GM12878 (cell line): ENCODE measurements at regions not wholly inside any gene's neighbourhood (a gene's known extent, or its start where the extent isn't known, plus 50 kb on each side); places are given as distances from the start of the nearest gene placed in this dataset.

Experiments used
- ATAC-seq: fragments of 200-7000 bp; cut with Tn5 transposase; 3 replicates; pipeline ENCODE4 v1.9.1; 2020; ENCODE audit warnings: mild to moderate bottlenecking, moderate library complexity
- BruUV-seq: library from RNA; stranded (reverse); fragments of 400-500 nt; replicated peaks from 2 replicates; lab custom pipeline; 2021; lab: Mats Ljungman, UMichigan
- CTCF ChIA-PET: fragments of 300-600 bp; sonication (Branson Sonifier 250); formaldehyde crosslinking; extraction: SDS; loops from one replicate; lab custom pipeline; 2021; ENCODE audit warnings: inconsistent platforms; lab: Yijun Ruan, JAX
- POLR2A ChIA-PET: fragments of 350-600 bp; formaldehyde crosslinking; extraction: SDS; loops from one replicate; lab custom pipeline; 2021; ENCODE audit warnings: inconsistent platforms; lab: Charles Lee
- RAD21 ChIA-PET: fragments of 300-600 bp; sonication (Branson Sonifier 250); formaldehyde crosslinking; loops from one replicate; lab custom pipeline; 2023; ENCODE audit warnings: antibody characterized with exemption; ENCODE audit not compliant: unreplicated experiment; lab: Charles Lee
- SMC1A ChIA-PET: fragments of 300-600 bp; sonication (Branson Sonifier 250); formaldehyde crosslinking; loops from one replicate; lab custom pipeline; 2023; ENCODE audit not compliant: unreplicated experiment, uncharacterized antibody; lab: Charles Lee
- DNase-seq: peaks from one replicate; pipeline ENCODE4 v3.0.0-alpha.2; 2011; ENCODE audit warnings: low read depth, low spot score
- FAIRE-seq: peaks from 3 replicates; lab custom pipeline; 2011; peaks lifted over from hg19 to GRCh38; lab: Jason Lieb, UNC
- H2AFZ ChIP-seq: 2 replicates; pipeline ENCODE4 v1.6.0; 2011; ENCODE audit warnings: low read depth, low read length, control low read depth; ENCODE audit not compliant: control insufficient read depth
- H3K27ac ChIP-seq: 2 replicates; pipeline ENCODE4 v1.5.1; 2011; ENCODE audit warnings: control low read depth; ENCODE audit not compliant: control insufficient read depth, insufficient read depth
- H3K27me3 ChIP-seq, 2 experiments: replicated peaks in 1 of 2; 2 replicates each; pipeline versions ENCODE4 v1.6.0 to v1.6.1; 2011; ENCODE audit warnings: low read length in 1 of 2; ENCODE audit not compliant: control insufficient read depth in 2 of 2, insufficient read depth in 2 of 2
- H3K36me3 ChIP-seq, 2 experiments: 2 replicates each; pipeline ENCODE4 v1.5.1; 2011; ENCODE audit warnings: low read length in 1 of 2; ENCODE audit not compliant: control insufficient read depth in 2 of 2, insufficient read depth in 2 of 2
- H3K4me1 ChIP-seq: 2 replicates; pipeline ENCODE4 v1.6.1; 2011; ENCODE audit warnings: mild to moderate bottlenecking, low read length, moderate library complexity, mixed read lengths; ENCODE audit not compliant: control insufficient read depth, insufficient read depth
- H3K4me2 ChIP-seq: 2 replicates; pipeline ENCODE4 v1.6.0; 2011; ENCODE audit warnings: control low read depth; ENCODE audit not compliant: control insufficient read depth, insufficient read depth
- H3K4me3 ChIP-seq: fragments of 200-600 bp; sonication (generic); 2 replicates; pipeline ENCODE4 v1.5.1; 2016
- H3K79me2 ChIP-seq: 2 replicates; pipeline ENCODE4 v1.6.0; 2011; ENCODE audit warnings: low read length; ENCODE audit not compliant: control insufficient read depth, insufficient read depth
- H3K9ac ChIP-seq: 2 replicates; pipeline ENCODE4 v1.8.0; 2011; ENCODE audit warnings: low read length, control low read depth, mixed read lengths; ENCODE audit not compliant: control insufficient read depth, insufficient read depth
- H3K9me3 ChIP-seq: replicated peaks from 3 replicates; pipeline ENCODE4 v1.5.1; 2011; ENCODE audit warnings: mild to moderate bottlenecking, low read length; ENCODE audit not compliant: control insufficient read depth, insufficient read depth
- H4K20me1 ChIP-seq: 2 replicates; pipeline ENCODE4 v1.6.0; 2011; ENCODE audit not compliant: control insufficient read depth, insufficient read depth
- CBX3 ChIP-seq: fragments of 200-600 bp; sonication (generic); IDR thresholded peaks from 2 replicates; pipeline ENCODE4 v1.6.1; 2016; ENCODE audit warnings: low read depth, borderline replicate concordance
- EGR1 ChIP-seq, 2 experiments: IDR thresholded peaks; 1 replicate in 1 of 2; 2 replicates in 1 of 2; pipeline ENCODE4 v1.6.1; 2011 to 2012; ENCODE audit warnings: low read depth in 2 of 2, low read length in 2 of 2, borderline replicate concordance in 1 of 2, mild to moderate bottlenecking in 1 of 2, moderate library complexity in 1 of 2
- ETV6 ChIP-seq, 2 experiments: fragments of 450-650 bp in 1 of 2; IDR thresholded peaks in 1 of 2; conservative IDR thresholded peaks in 1 of 2; 2 replicates each; pipeline ENCODE4 v1.6.1; 2014; ENCODE audit warnings: antibody characterized with exemption in 1 of 2, borderline replicate concordance in 1 of 2, low read depth in 1 of 2, mild to moderate bottlenecking in 1 of 2, moderate library complexity in 1 of 2
- HDAC6 ChIP-seq: fragments of 200-600 bp; sonication (generic); IDR thresholded peaks from one replicate; pipeline ENCODE4 v1.8.0; 2017; ENCODE audit warnings: antibody characterized with exemption; ENCODE audit not compliant: unreplicated experiment
- IRF3 ChIP-seq: fragments of 450-650 bp; IDR thresholded peaks from 2 replicates; pipeline ENCODE4 v1.6.1; 2014; ENCODE audit warnings: mild to moderate bottlenecking
- JUND ChIP-seq: IDR thresholded peaks from 2 replicates; pipeline ENCODE4 v1.6.1; 2012; ENCODE audit warnings: low read depth, mild to moderate bottlenecking, low read length, improper control_type of control experiment, moderate library complexity
- KAT2A ChIP-seq: conservative IDR thresholded peaks from 2 replicates; pipeline ENCODE4 v1.6.1; 2011; ENCODE audit warnings: low read depth, low read length; ENCODE audit not compliant: control insufficient read depth
- MLLT1 ChIP-seq: fragments of 450-650 bp; IDR thresholded peaks from 2 replicates; pipeline ENCODE4 v1.6.1; 2016; ENCODE audit warnings: mild to moderate bottlenecking
- MYC ChIP-seq: IDR thresholded peaks from 2 replicates; pipeline ENCODE4 v1.6.1; 2011; ENCODE audit warnings: mild to moderate bottlenecking, low read length, moderate library complexity, inconsistent platforms; ENCODE audit not compliant: insufficient read depth, insufficient replicate concordance, insufficient read length, severe bottlenecking
- RAD51 ChIP-seq: fragments of 450-650 bp; IDR thresholded peaks from 2 replicates; pipeline ENCODE4 v1.6.1; 2016; ENCODE audit warnings: moderate library complexity, mild to moderate bottlenecking, inconsistent platforms
- RB1 ChIP-seq: fragments of 450-650 bp; formaldehyde crosslinking; IDR thresholded peaks from 2 replicates; pipeline ENCODE4 v1.6.1; 2017; ENCODE audit warnings: mild to moderate bottlenecking, borderline replicate concordance
- RCOR1 ChIP-seq: conservative IDR thresholded peaks from 2 replicates; pipeline ENCODE4 v1.6.1; 2012; ENCODE audit warnings: low read depth, low read length, improper control_type of control experiment
- RUNX3 ChIP-seq: IDR thresholded peaks from 2 replicates; pipeline ENCODE4 v1.6.1; 2012; ENCODE audit warnings: low read length, inconsistent platforms
- ZNF24 ChIP-seq: fragments of 450-650 bp; IDR thresholded peaks from 2 replicates; pipeline ENCODE4 v1.6.1; 2017; ENCODE audit warnings: antibody characterized with exemption, mild to moderate bottlenecking
- WGBS: methylation state at CpG from one replicate; pipeline ENCODE4 v1.1.6; 2016; ENCODE audit warnings: low lambda C conversion rate; ENCODE audit not compliant: insufficient replicate concordance, insufficient coverage; ENCODE audit errors: missing lambda C conversion rate; 5-methylcytosine and 5-hydroxymethylcytosine counted together
- in situ Hi-C: fragments of 300-500 bp; cut with MboI; formaldehyde crosslinking; loops from 9 replicates; pipeline ENCODE4 v1.14.3; 2018; ENCODE audit warnings: mixed read lengths
- intact Hi-C: fragments of 100-400 bp; cut with micrococcal nuclease; formaldehyde crosslinking; loops from one replicate; pipeline ENCODE4 v1.14.2; 2022; ENCODE audit not compliant: unreplicated experiment

- POLR2A ChIA-PET = no interaction called here
- DNase-seq = no peak
Observed at GRCh38 chr3:106805625-106806024, 571.6 kb upstream of the CCDC54 start.

GRCh38 chr3:106806964-106807363 is 570.3 kb upstream of the CCDC54 start:
- ChIA-PET CTCF (no interaction called here), RAD21 (no interaction called here), SMC1A (no interaction called here), POLR2A (no interaction called here)
- no peaks in the 10 kb centered on the region for H4K20me1 ChIP-seq
- H3K4me3 ChIP-seq = no peak overlapping the region
- no peak overlapping the region for H3K9ac ChIP-seq
- no peak for FAIRE-seq
- no peak for DNase-seq
- no peak for ATAC-seq
- TF ChIP-seq EGR1 (IDR thresholded peaks at IDR 0.05; ENCODE audit: borderline replicate concordance in 1 of 2, low read depth in 2 of 2, low read length in 2 of 2) (no peak), MYC (no peak), ETV6 (conservative IDR thresholded peaks at IDR 0.05 in 1 of 2, IDR thresholded peaks at IDR 0.05 in 1 of 2; ENCODE audit: borderline replicate concordance in 1 of 2, low read depth in 1 of 2) (no peak), JUND (no peak), MLLT1 (no peak), IRF3 (no peak), HDAC6 (no peak), KAT2A (no peak), RB1 (no peak), RCOR1 (no peak), RAD51 (no peak)
- no peaks in the 10 kb centered on the region for H3K36me3 ChIP-seq
- no peak overlapping the region for H3K4me2 ChIP-seq
- H2AFZ ChIP-seq = no peak overlapping the region
- BruUV-seq = no TSS peak
- H3K79me2 ChIP-seq = no peaks in the 10 kb centered on the region
- H3K9me3 ChIP-seq = no peaks in the 10 kb centered on the region
- no peaks in the 10 kb centered on the region for H3K4me1 ChIP-seq
- H3K27me3 ChIP-seq = no peaks in the 10 kb centered on the region
- no peak overlapping the region for H3K27ac ChIP-seq
- intact Hi-C loops = no loop called here
- in situ Hi-C loops = no loop called here

More at GRCh38 chr3:106805625-106806024, 571.6 kb upstream of the CCDC54 start:
- BruUV-seq = no TSS peak
- Histone ChIP-seq H2AFZ (no peak overlapping the region), H3K4me2 (no peak overlapping the region), H3K4me3 (no peak overlapping the region), H3K27me3 (no peaks in the 10 kb centered on the region), H4K20me1 (no peaks in the 10 kb centered on the region), H3K79me2 (no peaks in the 10 kb centered on the region), H3K36me3 (no peaks in the 10 kb centered on the region), H3K27ac (no peak overlapping the region), H3K9ac (no peak overlapping the region), H3K4me1 (no peaks in the 10 kb centered on the region), H3K9me3 (no peaks in the 10 kb centered on the region)
- CTCF ChIA-PET = no interaction called here
- in situ Hi-C loops (no loop called here), intact Hi-C loops (no loop called here)
- ATAC-seq (no peak), FAIRE-seq (no peak)
- RAD21 ChIA-PET = no interaction called here
- SMC1A ChIA-PET = no interaction called here
- TF ChIP-seq CBX3 = no peak
- TF ChIP-seq RUNX3 = 0 out of 2 replicates have a peak, but pooled peaks have one; percentile 7
- no peak for TF ChIP-seq ZNF24
- no peak for TF ChIP-seq HDAC6
- 10% methylated on average over 1 of the region's 1 CpG for WGBS
